ENCODE measurements at regions not wholly inside any gene's neighbourhood (a gene's known extent, or its start where the extent isn't known, plus 50 kb on each side); places are given as distances from the start of the nearest gene placed in this dataset.

GRCh38 chr7:119694506-119694905, 578.5 kb upstream of the KCND2 start:
- POLR2A ChIA-PET = no interaction called here

GRCh38 chr7:119696336-119696735, 576.6 kb upstream of the KCND2 start:
- Histone ChIP-seq H3K36me3 (replicated peaks in 1 of 2; ENCODE audit: control extremely low read depth in 1 of 2, control insufficient read depth in 1 of 2, extremely low read depth in 1 of 2, insufficient read depth in 2 of 2, low read length in 1 of 2) (no peaks in the 10 kb centered on the region), H3K79me2 (ENCODE audit: control insufficient read depth, insufficient read depth, low read length) (no peaks in the 10 kb centered on the region), H3K4me1 (ENCODE audit: control insufficient read depth in 2 of 2, insufficient read depth in 2 of 2, low read length in 2 of 2) (no peaks in the 10 kb centered on the region), H3K27me3 (replicated peaks in 1 of 4; ENCODE audit: control extremely low read depth in 1 of 4, control insufficient read depth in 3 of 4, insufficient read depth in 4 of 4, low read length in 3 of 4) (no peaks in the 10 kb centered on the region), H3K27ac (ENCODE audit: low read length in 2 of 2) (no peak overlapping the region), H3K9me3 (ENCODE audit: control extremely low read depth in 1 of 3, control insufficient read depth in 2 of 3, insufficient read depth in 1 of 3, low read length in 2 of 3) (no peaks in the 10 kb centered on the region), H4K20me1 (ENCODE audit: control insufficient read depth, insufficient read depth, low read length, poor library complexity, severe bottlenecking) (no peaks in the 10 kb centered on the region), H2AFZ (ENCODE audit: insufficient read depth, low read depth, low read length, poor library complexity, severe bottlenecking) (no peak overlapping the region), H3K4me3 (ENCODE audit: control extremely low read depth in 1 of 5, extremely low read depth in 1 of 5, insufficient read depth in 1 of 5, low read depth in 2 of 5, low read length in 4 of 5) (no peak overlapping the region), H3K9ac (ENCODE audit: low read length) (no peak overlapping the region), H3K4me2 (replicated peaks; ENCODE audit: low read depth, low read length, poor library complexity, severe bottlenecking) (no peak overlapping the region)
- DNase-seq (no peak), ATAC-seq (ENCODE audit: low read depth) (no peak)
- Mint-ChIP-seq H3K4me1 (no peaks in the 10 kb centered on the region), H3K27ac (no peak overlapping the region), H3K27me3 (no peaks in the 10 kb centered on the region), H3K9me3 (ENCODE audit: insufficient read depth) (peaks cover 4% of the 10 kb centered on the region), H3K4me3 (no peak overlapping the region)
- ChIA-PET POLR2A (no interaction called here), CTCF (no interaction called here)
- TF ChIP-seq EZH2 (IDR thresholded peaks at IDR 0.05; ENCODE audit: borderline replicate concordance, insufficient read depth, low read depth, low read length, poor library complexity, severe bottlenecking) (no peak), CTCF (IDR thresholded peaks at IDR 0.05) (no peak)
- intact Hi-C loops (cut with micrococcal nuclease) = no loop called here
- no CpG with 5 or more reads among the region's 3 CpGs for WGBS (ENCODE audit: insufficient coverage)

More at GRCh38 chr7:119694506-119694905, 578.5 kb upstream of the KCND2 start:
- Histone ChIP-seq H3K9ac (ENCODE audit: low read length) (no peak overlapping the region), H3K36me3 (replicated peaks in 1 of 2; ENCODE audit: control extremely low read depth in 1 of 2, control insufficient read depth in 1 of 2, extremely low read depth in 1 of 2, insufficient read depth in 2 of 2, low read length in 1 of 2) (no peaks in the 10 kb centered on the region), H3K79me2 (ENCODE audit: control insufficient read depth, insufficient read depth, low read length) (no peaks in the 10 kb centered on the region), H2AFZ (ENCODE audit: insufficient read depth, low read depth, low read length, poor library complexity, severe bottlenecking) (no peak overlapping the region), H3K4me2 (replicated peaks; ENCODE audit: low read depth, low read length, poor library complexity, severe bottlenecking) (no peak overlapping the region), H3K27ac (ENCODE audit: low read length in 2 of 2) (no peak overlapping the region), H3K4me3 (ENCODE audit: control extremely low read depth in 1 of 5, extremely low read depth in 1 of 5, insufficient read depth in 1 of 5, low read depth in 2 of 5, low read length in 4 of 5) (no peak overlapping the region), H4K20me1 (ENCODE audit: control insufficient read depth, insufficient read depth, low read length, poor library complexity, severe bottlenecking) (no peaks in the 10 kb centered on the region), H3K9me3 (ENCODE audit: control extremely low read depth in 1 of 3, control insufficient read depth in 2 of 3, insufficient read depth in 1 of 3, low read length in 2 of 3) (no peaks in the 10 kb centered on the region), H3K27me3 (replicated peaks in 1 of 4; ENCODE audit: control extremely low read depth in 1 of 4, control insufficient read depth in 3 of 4, insufficient read depth in 4 of 4, low read length in 3 of 4) (no peaks in the 10 kb centered on the region), H3K4me1 (ENCODE audit: control insufficient read depth in 2 of 2, insufficient read depth in 2 of 2, low read length in 2 of 2) (no peaks in the 10 kb centered on the region)
- no peak for ATAC-seq (ENCODE audit: low read depth)
- TF ChIP-seq EZH2 (IDR thresholded peaks at IDR 0.05; ENCODE audit: borderline replicate concordance, insufficient read depth, low read depth, low read length, poor library complexity, severe bottlenecking) = no peak
- no peak for TF ChIP-seq CTCF (IDR thresholded peaks at IDR 0.05)
- H3K27me3 Mint-ChIP-seq = no peaks in the 10 kb centered on the region
- WGBS (ENCODE audit: insufficient coverage) = no CpG with 5 or more reads among the region's 1 CpG
- H3K4me1 Mint-ChIP-seq = no peaks in the 10 kb centered on the region
- H3K27ac Mint-ChIP-seq = no peak overlapping the region
- no peak overlapping the region for H3K4me3 Mint-ChIP-seq
- CTCF ChIA-PET = no interaction called here
- no peak for DNase-seq
- peaks cover 4% of the 10 kb centered on the region for H3K9me3 Mint-ChIP-seq (ENCODE audit: insufficient read depth)
- intact Hi-C loops (cut with micrococcal nuclease) = no loop called here
